GM19099 (cell line): ENCODE measurements at regions not wholly inside any gene's neighbourhood (a gene's known extent, or its start where the extent isn't known, plus 50 kb on each side); places are given as distances from the start of the nearest gene placed in this dataset.

Source experiments
- POLR2A ChIP-seq: IDR thresholded peaks from 3 replicates; pipeline ENCODE4 v1.6.1; 2011; ENCODE audit warnings: low read depth; ENCODE audit not compliant: insufficient read length; ENCODE audit errors: extremely low read depth

DNA sequence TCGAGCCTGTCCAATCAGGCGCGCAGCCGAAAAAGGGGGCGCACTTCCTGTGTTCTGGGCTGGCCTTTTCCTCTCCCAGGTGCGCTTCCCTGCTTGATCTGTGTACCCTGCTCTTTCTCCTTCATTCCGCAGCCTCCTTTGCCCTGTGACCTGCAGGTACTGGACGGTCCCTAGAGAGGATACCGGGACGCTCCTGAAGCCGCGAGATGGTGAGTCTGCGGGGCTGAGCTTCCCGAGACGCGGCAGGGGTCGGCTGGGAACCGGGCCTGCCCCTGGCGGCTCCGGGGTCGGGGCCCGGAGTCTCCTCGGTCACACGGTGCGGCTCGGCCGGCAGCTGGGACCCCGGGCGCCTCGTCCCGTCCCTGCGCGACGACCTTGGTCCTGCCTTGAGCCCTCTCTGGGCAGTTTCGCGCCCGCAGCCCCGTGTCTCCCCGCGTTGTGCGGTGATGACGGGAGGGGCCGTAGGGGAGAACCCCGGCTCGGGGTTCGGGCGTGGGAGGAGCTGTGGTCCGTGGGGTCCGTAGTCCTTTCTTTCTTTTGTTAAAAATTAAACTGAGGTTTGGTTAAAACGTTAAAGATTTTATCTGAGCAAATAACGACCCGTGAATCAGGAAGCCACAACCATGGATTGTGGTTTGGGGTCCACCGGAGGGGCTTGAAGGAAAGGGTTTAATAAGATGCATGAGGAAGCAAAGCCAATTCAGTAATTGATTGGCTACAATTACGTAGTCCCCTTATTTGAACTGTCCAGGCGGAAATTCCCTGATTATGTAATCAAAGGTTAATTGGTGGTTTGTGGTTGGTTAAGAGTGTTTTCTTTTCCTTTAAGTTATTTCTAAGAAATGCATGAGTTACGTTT, 172.8 kb upstream of the ZNF267 start:
- peak; percentile 65 for TF ChIP-seq POLR2A

DNA sequence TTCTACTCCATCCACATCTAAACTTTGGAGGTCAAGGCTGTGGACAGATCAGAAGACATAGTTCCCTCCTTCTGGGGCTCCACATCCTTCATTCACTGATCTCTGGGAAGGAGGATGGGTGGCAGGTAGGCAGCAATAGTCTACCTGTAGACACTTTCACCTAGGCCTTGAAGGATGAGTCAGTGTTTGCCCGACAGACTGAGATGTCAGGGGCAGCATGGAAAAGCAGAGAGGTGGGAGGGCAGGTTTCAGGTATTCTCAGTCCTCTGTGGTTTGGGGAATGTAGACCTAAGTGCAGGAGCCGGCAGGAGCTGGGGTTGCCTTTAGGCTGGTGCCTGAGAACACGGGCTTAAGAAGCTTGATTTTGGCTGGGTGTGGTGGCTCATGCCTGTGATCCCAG, 171.9 kb upstream of the ZNF267 start:
- TF ChIP-seq POLR2A = no peak

DNA sequence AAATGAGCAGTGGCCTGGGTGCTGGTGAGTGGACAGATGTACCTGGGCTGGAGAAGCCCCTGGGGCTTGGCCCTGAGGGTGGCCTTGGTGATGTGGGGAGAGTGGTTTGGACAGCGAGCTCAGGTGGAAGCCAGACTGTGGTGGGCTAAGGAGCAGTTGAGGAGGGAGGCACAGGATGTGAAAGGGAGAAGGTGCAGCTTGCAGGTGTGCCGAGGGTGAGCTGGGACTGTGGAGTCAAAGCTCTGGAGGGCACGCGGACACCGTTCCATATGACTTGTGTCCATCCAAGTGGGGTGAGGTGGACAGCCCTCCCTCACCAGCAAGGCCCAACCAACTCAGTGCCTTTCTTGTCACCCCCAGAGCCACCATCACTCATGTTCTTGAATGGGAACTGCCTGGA, 170.8 kb upstream of the ZNF267 start:
- no peak for TF ChIP-seq POLR2A

DNA sequence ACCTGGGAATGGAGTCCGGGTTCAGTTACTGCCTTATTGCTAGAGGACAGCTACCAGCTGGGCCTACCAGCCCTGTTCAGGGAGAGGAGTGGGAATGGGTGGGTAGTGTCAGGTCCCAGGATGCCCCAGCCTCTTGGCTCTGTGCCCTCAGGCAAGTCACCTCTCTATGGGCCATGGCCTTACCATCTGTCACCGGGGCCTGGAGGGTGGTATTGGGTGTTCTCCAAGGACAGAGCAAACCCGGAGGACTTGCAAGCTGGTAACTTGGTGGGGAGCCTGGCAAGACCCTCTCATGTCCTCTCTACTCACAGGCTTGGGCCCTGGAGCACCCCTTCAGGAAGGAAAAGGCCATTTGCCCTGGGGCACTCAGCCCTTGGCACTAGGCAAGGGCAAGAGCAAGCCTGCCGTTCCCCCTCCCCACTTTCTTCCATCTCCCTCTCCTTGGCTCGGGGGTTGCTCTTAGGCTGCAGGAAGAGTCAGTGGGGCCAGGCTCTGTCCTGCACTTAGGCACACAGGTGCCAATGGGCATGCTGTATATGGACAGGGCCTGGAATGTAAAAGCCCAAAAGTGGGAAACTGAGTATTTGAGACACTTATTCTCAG, 170.0 kb upstream of the ZNF267 start:
- no peak for TF ChIP-seq POLR2A

DNA sequence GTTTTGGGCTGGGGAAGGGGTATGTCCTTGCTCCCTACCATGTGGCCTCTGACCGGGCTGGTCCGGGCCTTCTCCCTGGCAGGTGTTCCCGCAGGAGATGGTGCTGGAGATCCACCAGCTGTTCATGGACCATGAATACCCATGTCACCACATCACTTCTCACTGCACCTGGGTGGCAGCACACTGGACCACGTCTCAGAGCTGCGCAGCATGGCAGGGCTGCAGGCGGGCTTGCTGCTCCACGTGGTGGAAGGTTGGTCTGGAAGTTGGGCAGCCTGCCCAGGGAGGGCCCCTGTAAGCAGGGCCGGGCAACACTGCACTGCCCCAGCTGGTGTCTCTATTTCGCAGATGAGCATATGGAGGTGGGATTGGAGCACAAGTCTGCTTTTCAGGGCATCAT, 169.5 kb upstream of the ZNF267 start:
- no peak for TF ChIP-seq POLR2A

DNA sequence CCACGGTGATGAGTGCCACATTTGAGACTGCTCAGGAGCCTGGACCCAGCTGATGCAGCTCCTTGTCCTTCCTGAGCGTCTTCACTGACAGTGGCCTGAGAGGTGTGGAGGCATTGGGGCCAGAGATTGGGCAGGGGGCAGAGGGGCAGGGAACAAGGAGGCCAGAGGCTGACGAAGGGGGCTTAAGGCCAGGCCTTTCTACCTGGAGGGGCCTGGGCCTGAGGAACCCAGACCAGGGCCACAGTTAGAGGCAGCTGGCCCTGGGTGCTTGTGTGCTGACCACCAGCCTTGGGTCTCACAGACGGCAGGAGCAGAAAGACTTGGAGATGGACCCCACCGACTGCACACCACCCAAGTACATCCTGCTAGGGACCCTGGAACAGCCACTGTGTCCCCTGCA, 168.2 kb upstream of the ZNF267 start:
- TF ChIP-seq POLR2A = no peak

DNA sequence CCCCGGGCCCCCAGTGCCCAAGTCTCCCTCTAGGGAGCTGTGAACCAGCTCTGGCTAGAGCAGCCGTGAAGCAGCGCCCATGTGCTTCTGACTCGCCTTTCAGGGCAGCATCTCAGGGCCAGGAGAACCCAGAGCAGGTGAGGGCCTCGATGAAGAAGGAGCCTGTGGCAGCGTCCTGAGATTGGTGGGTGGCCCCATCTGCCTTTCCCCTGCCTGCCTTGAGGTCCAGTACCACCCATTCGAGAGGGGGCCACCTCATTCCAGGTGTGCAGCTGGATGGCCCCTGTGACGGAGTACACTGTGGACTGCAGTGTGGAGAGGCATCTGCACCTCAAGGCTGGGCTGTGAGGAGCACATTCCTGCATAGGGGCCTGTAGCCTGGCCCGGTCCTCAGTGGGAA, 167.3 kb upstream of the ZNF267 start:
- TF ChIP-seq POLR2A = no peak

DNA sequence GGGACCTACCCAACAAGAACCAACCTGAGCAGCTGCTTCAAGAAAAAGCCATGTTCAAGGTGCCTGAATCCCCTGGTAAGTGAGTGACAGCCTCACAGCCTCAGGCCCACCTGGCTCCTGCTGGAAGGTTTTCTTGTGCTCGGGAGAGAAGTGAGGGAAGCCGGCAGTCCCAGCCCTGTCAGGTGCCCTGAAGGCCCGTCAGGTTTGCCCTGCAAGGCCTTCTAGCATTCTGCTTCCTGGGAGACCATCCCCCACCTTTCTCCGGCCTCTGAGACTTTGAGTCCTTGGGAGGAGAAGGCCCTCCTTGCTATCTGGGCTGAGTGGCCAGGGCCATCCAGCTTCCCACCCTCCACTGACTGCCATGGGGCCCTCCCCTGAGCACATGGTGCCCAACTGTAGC, 166.7 kb upstream of the ZNF267 start:
- TF ChIP-seq POLR2A = no peak

DNA sequence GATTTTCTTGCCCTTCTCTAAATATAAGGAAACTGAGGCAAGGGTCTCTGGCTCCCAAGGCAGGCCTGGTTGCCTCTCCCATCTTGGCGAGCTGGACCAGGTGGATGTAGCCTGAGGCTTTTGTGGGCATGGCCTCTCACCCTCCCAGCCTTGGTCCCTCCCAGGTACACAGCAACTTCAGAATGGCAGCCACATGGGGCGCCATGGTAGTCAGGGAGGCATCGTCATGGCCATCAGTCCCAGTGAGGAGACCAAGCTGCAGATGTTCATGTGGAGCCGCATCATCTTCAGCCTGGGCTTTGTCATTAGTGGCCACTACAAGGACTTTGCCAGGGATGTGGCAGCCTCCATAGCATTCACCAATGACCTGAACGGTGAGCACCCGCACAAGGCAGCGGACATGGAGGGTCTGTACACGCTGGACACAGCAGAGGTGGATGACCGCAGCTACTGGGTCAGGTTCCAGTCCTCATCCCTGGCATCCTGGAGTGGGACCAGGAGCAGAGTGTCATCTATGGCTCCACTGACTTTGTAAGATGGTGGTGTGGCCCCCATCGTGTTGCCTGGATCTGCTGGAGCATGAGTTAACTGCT, 165.8 kb upstream of the ZNF267 start:
- no peak for TF ChIP-seq POLR2A

DNA sequence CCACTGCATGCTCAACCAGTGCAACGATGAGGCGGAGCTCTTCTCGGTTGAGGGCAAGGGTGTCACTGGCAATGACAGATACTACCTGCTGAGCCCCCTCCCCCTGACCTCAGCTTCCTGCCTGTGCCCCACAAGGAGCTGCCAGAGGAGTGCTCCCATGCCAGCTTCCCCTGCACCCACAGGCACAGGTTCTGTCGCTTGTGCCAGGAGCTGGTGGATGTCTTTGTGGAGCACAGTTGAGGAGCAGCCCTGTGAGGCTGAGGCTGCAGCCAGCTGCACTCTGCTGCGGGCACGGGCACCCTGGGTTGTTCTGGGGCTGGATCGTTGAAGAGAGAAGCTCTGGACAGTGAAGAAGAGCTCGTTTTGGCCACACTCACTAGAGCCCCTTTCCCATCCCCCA, 165.3 kb upstream of the ZNF267 start:
- TF ChIP-seq POLR2A = no peak

DNA sequence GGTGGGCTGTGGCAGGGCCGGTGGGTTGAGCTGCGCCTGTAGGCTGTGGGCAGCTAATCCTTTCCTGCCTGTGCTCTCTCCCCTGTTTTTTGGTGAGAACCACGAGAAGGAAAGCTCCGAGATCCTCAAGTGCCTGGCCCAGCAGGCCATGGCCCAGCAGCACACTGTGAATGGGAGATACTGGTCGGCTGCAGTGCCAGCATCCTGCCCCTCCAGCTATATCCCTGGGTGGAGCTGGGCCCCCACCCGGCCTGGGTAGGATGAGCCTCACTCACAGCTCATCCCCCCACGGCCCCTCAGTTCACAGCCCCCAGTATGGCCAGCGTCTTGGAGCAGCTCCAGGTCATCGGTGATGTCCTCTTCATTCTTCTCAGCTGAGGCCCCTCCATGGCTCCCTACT, 164.4 kb upstream of the ZNF267 start:
- no peak for TF ChIP-seq POLR2A

DNA sequence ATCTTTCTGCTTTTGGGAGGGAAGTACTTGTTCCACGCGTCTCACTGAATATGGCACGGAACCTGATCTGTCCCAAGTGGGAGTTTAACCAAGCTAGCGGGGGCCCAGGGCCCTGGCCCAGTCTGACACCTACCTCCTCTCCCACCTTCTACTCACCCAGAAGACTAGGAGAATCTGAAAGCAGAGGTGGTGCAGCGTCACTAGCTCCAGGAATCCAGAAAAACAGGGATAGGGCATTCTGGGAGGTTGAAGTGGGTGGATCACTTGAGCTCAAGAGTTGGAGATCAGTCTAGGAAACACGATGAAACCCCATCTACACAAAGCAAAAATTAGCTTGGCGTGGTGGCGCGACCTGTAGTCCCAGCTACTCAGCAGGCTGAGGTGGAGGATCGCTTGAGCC, 163.5 kb upstream of the ZNF267 start:
- no peak for TF ChIP-seq POLR2A

DNA sequence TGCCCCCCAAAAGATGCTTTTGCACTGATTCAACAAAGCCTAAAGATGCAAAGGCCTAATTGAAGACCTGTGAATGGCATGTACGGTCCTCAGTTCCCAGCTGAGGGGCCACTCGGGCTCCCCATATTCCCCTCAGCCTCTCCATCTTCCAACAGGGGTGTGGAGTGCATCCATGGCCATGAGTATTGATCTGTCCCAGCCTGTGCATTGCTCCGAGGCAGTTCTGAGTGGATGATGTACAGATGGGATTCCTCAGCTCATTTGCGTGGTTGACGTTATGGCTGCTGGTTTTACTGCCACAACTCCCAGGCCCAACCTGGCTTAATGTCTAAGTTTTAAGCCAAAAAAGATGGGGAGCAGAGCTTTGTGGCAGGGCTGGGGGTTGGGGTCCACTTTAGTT, 162.7 kb upstream of the ZNF267 start:
- no peak for TF ChIP-seq POLR2A

DNA sequence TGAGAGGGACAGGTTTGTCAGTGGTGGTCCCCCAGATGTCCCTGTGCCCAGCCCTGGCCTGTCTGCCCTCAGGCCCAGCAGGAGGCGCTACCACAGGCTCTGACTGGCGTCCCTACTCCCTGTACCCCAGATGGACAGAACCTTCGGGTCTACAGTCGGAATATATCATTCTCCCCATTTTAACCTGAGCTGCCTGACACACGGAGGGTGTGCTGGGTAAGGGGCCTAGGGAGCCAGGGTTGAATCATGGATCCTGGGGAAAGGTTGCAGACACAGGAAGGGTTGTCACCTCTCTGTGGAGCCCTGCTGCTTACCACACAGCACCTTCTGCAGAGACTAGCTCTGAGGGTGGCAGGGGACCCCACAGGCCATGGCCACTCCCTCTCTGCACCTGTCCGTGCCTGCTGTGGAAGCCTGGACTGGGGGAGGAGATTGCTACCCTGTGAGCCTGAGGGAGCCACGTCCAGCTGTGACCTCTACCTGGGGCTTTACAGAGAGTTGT, 162.2 kb upstream of the ZNF267 start:
- no peak for TF ChIP-seq POLR2A

DNA sequence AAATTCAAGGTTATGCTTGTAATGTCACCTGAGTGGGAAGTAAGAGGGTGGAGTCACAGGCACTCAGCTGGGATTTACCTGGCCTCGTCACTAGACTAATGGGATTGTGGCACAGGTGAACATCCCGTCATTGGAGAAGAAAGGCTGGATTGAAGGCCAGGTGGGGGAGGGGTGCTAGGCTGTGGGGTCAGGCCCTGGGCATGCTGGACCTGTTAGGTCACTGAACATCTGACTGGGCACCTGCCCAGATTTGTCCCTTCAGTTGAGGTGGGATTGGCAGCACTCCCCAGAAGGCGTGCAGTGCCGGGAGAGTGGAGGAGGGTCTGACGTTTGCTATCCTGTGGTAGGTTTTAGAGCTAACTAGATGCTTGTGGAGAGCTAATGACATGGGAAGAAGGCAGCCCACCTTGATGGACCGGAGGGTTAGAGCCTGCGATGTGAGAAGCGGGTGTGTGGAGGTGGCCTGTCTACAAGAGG, 161.5 kb upstream of the ZNF267 start:
- no peak for TF ChIP-seq POLR2A

DNA sequence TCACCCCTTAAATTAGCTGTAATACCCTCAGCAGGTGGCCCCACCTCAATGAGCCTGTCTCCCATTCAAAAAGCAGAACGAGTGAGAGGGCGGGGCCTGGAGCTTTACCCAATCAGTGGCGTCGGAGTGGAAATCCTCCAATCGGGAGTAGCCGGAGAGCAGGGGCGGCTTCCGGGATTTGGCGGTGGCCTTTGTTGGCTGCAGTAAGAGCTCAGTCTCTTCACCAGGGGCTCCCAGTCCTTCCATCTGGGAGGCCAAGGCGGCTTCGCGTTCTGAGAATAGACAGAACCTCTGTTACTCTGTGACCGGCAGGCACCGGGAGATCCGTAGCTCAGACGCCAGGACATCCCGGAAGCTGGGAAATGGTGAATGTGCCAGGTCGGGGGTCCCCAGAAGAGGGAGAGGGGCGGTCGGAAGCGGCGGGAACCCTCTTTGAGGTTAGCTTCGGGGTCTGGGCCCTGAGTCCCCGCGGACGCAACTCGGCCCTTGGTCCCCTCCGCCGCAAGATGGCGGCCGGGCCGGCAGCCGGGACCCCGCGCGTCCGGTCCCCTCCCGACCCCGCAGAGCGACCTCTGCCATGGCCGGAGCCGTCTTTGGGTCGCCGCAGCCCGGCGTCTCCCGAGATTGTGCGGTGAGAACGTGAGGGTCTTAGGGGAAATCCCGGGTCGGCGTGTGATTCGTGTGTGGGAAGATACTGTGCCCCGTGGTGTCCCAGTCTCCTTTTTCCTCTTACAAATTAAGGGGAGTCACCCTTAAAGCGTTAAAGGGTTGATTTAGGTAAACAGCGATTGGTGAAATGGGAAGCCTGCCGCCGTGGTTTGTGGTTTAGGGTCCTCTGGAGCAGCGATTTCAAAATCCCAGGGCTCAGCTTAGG, 160.3 kb upstream of the ZNF267 start:
- peak; percentile 98 for TF ChIP-seq POLR2A
